HL-60 (cell line): ENCODE measurements at regions not wholly inside any gene's neighbourhood (a gene's known extent, or its start where the extent isn't known, plus 50 kb on each side); places are given as distances from the start of the nearest gene placed in this dataset.

Experiments used
- GABPA ChIP-seq: IDR thresholded peaks from 2 replicates; pipeline ENCODE4 v1.6.1; 2012; ENCODE audit warnings: low read depth
- POLR2AphosphoS5 ChIP-seq: IDR thresholded peaks from 2 replicates; pipeline ENCODE4 v1.6.1; 2012; ENCODE audit warnings: low read depth
- TF ChIP-seq, protein P1 (sequence below): IDR thresholded peaks from one replicate; pipeline ENCODE4 v1.5.1; 2011; ENCODE audit warnings: low read length, control low read depth, inconsistent platforms; ENCODE audit not compliant: insufficient read depth
- TF ChIP-seq, protein P2 (sequence below): IDR thresholded peaks from 2 replicates; pipeline ENCODE4 v1.6.1; 2012; ENCODE audit warnings: low read depth; ENCODE audit not compliant: insufficient replicate concordance

- TF ChIP-seq, protein P1, sequence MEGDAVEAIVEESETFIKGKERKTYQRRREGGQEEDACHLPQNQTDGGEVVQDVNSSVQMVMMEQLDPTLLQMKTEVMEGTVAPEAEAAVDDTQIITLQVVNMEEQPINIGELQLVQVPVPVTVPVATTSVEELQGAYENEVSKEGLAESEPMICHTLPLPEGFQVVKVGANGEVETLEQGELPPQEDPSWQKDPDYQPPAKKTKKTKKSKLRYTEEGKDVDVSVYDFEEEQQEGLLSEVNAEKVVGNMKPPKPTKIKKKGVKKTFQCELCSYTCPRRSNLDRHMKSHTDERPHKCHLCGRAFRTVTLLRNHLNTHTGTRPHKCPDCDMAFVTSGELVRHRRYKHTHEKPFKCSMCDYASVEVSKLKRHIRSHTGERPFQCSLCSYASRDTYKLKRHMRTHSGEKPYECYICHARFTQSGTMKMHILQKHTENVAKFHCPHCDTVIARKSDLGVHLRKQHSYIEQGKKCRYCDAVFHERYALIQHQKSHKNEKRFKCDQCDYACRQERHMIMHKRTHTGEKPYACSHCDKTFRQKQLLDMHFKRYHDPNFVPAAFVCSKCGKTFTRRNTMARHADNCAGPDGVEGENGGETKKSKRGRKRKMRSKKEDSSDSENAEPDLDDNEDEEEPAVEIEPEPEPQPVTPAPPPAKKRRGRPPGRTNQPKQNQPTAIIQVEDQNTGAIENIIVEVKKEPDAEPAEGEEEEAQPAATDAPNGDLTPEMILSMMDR, result no peak
- TF ChIP-seq POLR2AphosphoS5 (no peak), GABPA (no peak)
- TF ChIP-seq, protein P2, sequence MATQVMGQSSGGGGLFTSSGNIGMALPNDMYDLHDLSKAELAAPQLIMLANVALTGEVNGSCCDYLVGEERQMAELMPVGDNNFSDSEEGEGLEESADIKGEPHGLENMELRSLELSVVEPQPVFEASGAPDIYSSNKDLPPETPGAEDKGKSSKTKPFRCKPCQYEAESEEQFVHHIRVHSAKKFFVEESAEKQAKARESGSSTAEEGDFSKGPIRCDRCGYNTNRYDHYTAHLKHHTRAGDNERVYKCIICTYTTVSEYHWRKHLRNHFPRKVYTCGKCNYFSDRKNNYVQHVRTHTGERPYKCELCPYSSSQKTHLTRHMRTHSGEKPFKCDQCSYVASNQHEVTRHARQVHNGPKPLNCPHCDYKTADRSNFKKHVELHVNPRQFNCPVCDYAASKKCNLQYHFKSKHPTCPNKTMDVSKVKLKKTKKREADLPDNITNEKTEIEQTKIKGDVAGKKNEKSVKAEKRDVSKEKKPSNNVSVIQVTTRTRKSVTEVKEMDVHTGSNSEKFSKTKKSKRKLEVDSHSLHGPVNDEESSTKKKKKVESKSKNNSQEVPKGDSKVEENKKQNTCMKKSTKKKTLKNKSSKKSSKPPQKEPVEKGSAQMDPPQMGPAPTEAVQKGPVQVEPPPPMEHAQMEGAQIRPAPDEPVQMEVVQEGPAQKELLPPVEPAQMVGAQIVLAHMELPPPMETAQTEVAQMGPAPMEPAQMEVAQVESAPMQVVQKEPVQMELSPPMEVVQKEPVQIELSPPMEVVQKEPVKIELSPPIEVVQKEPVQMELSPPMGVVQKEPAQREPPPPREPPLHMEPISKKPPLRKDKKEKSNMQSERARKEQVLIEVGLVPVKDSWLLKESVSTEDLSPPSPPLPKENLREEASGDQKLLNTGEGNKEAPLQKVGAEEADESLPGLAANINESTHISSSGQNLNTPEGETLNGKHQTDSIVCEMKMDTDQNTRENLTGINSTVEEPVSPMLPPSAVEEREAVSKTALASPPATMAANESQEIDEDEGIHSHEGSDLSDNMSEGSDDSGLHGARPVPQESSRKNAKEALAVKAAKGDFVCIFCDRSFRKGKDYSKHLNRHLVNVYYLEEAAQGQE, result no peak
These were observed 209.6 kb downstream of the ERMARD start for GRCh38 chr6:169960886-169961611.
